DMS153 (cell line): ENCODE measurements at regions not wholly inside any gene's neighbourhood (a gene's known extent, or its start where the extent isn't known, plus 50 kb on each side); places are given as distances from the start of the nearest gene placed in this dataset.
A peak's percentile ranks its signal among the peaks of the same experiment; 100 is the strongest.
"Not testable (repeated sequence)": the region's sequence is repeated elsewhere in the genome, so short reads cannot be mapped to it uniquely, and the experiment has no call there.

Source experiments
- DNase-seq: peaks from one replicate; lab custom pipeline; 2025; lab: John Stamatoyannopoulos, UW

- DNase-seq = no peak
Measured at GRCh38 chr16:13733561-13733960, 186.4 kb upstream of the ERCC4 start.

- not testable (repeated sequence) for DNase-seq
Measured at GRCh38 chr16:13739621-13740373, 180.2 kb upstream of the ERCC4 start.

- no peak for DNase-seq
Measured at GRCh38 chr16:13742928-13743327, 177.0 kb upstream of the ERCC4 start.

GRCh38 chr16:13743571-13743970 is 176.4 kb upstream of the ERCC4 start:
- DNase-seq = no peak

GRCh38 chr16:13756411-13757140 is 163.4 kb upstream of the ERCC4 start:
- no peak for DNase-seq

GRCh38 chr16:13766334-13766733 is 153.6 kb upstream of the ERCC4 start:
- no peak for DNase-seq

- DNase-seq = no peak
Measured at GRCh38 chr16:13767215-13767614, 152.7 kb upstream of the ERCC4 start.

- no peak for DNase-seq
Measured at GRCh38 chr16:13768471-13768870, 151.5 kb upstream of the ERCC4 start.

GRCh38 chr16:13770436-13770835 is 149.5 kb upstream of the ERCC4 start:
- no peak for DNase-seq

GRCh38 chr16:13772782-13773181 is 147.2 kb upstream of the ERCC4 start:
- no peak for DNase-seq

GRCh38 chr16:13779676-13780075 is 140.3 kb upstream of the ERCC4 start:
- peak; percentile 73 for DNase-seq

- DNase-seq = no peak
Measured at GRCh38 chr16:13780406-13781168, 139.4 kb upstream of the ERCC4 start.

- no peak for DNase-seq
Measured at GRCh38 chr16:13781169-13781564, 138.8 kb upstream of the ERCC4 start.

GRCh38 chr16:13781575-13782338 is 138.2 kb upstream of the ERCC4 start:
- no peak for DNase-seq

- DNase-seq = no peak
Measured at GRCh38 chr16:13791095-13791494, 128.9 kb upstream of the ERCC4 start.

- DNase-seq = no peak
Measured at GRCh38 chr16:13793841-13794409, 126.0 kb upstream of the ERCC4 start.

GRCh38 chr16:13795131-13795530 is 124.8 kb upstream of the ERCC4 start:
- DNase-seq = no peak

GRCh38 chr16:13797718-13798117 is 122.2 kb upstream of the ERCC4 start:
- no peak for DNase-seq

GRCh38 chr16:13798211-13798610 is 121.7 kb upstream of the ERCC4 start:
- DNase-seq = no peak

- DNase-seq = no peak
Measured at GRCh38 chr16:13803974-13804373, 116.0 kb upstream of the ERCC4 start.

- no peak for DNase-seq
Measured at GRCh38 chr16:13805951-13806350, 114.0 kb upstream of the ERCC4 start.

GRCh38 chr16:13806671-13807070 is 113.3 kb upstream of the ERCC4 start:
- no peak for DNase-seq
